ENCODE measurements at regions not wholly inside any gene's neighbourhood (a gene's known extent, or its start where the extent isn't known, plus 50 kb on each side); places are given as distances from the start of the nearest gene placed in this dataset.

DNA sequence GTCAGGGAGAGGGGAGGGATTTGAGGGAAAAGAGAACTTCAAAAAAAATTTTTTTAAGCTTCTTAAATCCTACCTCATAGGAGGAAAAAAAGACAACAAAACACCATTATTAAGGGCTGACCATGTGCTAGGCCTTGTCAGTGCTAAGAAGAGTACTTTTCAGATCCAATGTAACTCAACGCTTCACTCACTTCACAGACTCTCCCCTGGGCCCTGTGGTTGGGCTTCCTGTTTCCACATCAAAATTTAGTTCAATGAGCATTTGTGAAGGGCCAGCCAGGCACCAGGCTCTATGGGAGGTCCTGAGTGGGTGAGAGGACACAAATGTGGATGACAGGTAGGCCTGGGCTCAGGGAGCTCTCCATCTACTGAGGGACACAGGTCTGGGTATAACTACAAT, 249.8 kb downstream of the PTEN start:
- DNase-seq, result no peak

DNA sequence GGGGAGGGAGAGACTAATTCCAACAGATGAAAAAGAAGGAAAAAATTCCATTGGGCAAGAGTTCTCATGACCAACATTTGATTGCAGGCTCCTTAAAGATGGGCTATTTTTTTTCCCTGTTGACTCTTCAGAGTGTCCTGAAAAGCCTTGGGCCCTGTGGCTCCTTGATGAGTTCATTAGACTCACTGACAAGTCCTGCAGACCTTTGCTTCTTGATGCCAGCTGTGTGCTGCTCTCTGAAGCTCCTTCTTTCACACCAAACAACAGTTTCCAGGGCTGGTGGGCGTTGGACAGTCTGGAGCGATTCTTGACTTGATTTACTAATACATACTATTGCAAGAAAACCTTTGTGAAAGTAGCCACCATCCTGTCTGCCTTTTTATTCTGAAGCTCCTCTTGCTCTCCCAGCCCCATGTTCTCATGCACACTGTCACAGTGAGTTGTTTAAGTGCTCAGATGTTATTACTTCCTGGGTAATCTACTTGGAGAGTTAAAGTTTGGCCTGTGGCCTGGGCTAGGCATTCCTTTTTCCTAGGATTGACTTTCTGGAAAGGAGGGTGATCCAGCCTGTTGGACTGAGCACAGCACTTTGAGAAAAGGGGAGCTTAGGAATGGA, 250.3 kb downstream of the PTEN start:
- no peak for DNase-seq

GRCh38 chr10:88114368-88114767, 250.9 kb downstream of the PTEN start:
- no peak for DNase-seq

- no peak for DNase-seq
Measured at GRCh38 chr10:88115407-88115806, 252.0 kb downstream of the PTEN start.

- no peak for DNase-seq
Measured at GRCh38 chr10:88115968-88116367, 252.5 kb downstream of the PTEN start.

GRCh38 chr10:88116481-88116880, 253.1 kb downstream of the PTEN start:
- DNase-seq, result no peak

- DNase-seq, result peak in 1 of 4 experiments; percentile 2
Measured at GRCh38 chr10:88116971-88117626, 253.7 kb downstream of the PTEN start.

DNA sequence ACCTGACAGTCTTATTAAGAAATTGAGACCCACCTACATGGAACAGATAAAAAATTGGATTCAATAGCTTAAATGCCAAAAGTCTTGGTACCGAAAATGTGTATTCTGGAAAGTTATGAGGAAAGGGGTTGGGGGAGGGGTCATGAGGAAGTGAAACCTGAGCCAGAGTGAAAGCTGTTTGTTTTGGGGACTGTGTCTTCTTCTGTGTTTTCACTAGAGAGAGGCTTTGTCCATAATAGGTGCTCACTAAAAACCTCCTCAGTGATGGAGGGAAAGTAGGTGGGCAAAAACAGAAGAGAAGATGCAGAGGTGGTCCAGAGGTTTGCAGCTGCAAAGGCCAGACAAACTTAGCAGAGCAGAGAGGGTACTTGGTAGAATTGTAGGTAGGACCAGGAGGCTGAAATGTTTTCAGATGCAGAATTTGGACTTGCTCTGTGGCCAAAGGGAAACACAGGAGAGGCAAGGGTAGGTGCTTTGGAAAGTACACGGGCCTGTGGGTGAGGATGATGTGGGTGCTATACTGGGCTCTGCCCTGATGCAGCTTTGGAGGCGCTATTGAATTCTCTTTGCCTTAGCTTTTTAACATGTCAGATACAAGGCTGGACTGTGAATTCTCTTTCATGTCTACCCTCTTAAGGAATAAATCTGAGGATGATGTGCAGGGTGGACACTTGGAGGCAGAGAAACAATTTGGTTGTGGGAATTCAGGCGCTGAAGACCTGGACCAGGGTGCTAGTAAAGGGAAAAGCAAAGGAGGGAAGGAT, 254.6 kb downstream of the PTEN start:
- DNase-seq, result no peak

GRCh38 chr10:88118729-88119128, 255.3 kb downstream of the PTEN start:
- no peak for DNase-seq

DNA sequence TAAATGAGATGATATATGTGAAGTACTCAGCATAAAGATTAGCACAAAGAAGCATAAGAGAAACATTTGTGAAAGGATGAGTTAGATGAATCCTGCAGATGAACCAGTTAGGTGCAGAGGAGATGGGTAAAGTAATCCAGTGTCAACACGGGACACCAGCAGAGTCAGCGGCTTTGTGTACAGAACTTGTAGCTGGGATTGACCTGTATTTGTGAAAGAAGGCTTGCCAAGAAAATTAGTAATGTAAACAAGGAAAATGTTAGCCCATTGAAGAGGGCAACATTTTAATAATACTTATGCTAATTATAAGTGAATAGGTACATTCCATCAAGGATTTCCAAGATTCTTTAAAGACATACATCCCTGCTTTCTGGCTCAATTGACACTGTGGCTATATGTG, 255.7 kb downstream of the PTEN start:
- DNase-seq, result no peak

GRCh38 chr10:88120075-88120474, 256.6 kb downstream of the PTEN start:
- no peak for DNase-seq

GRCh38 chr10:88120599-88121333, 257.3 kb downstream of the PTEN start:
- no peak for DNase-seq

- DNase-seq, result no peak
Measured at GRCh38 chr10:88121361-88121760, 257.9 kb downstream of the PTEN start.

DNA sequence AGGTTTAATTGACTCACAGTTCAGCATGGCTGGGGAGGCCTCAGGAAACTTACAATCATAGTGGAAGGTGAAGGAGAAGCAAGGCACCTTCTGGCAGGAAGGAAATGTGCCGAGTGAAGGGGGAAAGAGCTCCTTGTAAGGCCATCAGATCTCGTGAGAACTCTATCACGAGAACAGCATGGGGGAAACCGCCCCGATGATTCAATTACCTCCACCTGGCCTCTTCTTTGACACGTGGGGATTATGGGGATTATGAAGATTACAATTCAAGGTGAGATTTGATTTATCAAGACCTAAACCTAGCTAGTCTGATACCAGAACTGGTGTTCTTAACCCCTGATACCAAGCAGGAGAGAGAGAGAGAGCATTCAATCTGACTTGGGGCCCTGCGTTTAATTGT, 258.7 kb downstream of the PTEN start:
- no peak for DNase-seq

- DNase-seq, result no peak
Measured at GRCh38 chr10:88122576-88122975, 259.2 kb downstream of the PTEN start.

DNA sequence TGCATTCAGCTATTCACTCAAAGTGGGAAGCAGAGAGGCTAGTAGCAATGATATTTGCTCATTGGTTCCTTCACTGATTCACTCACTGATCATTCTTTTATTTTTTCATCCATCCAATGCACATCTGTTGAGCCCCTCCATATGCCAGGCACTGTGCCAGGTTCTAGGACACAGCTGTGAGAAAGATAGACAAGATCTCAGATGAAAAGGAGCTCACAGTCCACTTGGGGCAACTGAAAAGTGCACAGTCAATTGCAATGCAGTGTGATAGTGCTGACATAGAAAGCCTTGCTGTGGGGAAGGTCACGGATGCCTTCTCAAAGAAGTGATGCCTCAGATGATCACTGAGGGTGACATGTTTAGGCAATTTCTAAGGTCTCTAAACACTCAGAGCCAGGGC, 262.3 kb downstream of the PTEN start:
- no peak for DNase-seq

- no peak for DNase-seq
Measured at GRCh38 chr10:88126699-88127098, 263.3 kb downstream of the PTEN start.

GRCh38 chr10:88127269-88127668, 263.8 kb downstream of the PTEN start:
- DNase-seq, result no peak

DNA sequence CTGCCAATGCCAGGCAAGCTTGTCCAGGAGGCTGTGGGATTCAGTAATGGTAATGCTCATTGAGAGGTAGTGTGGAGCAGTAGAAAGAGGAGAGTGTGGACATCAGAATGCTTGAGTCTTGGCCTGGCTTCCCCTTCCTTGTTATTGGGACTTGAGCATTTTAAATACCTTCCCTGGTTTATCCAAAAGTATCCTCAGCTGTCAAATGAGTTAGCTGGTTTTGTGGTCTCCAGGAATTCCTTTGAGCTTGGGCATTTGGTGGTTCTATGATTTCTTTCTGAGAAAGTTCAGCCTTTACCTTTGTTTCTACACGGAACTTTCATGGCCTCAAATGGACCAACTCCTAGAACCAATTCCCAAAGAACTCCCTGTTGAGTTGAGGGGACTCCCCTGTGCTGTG, 264.3 kb downstream of the PTEN start:
- DNase-seq, result no peak

GRCh38 chr10:88129013-88129412, 265.6 kb downstream of the PTEN start:
- DNase-seq, result no peak

DNA sequence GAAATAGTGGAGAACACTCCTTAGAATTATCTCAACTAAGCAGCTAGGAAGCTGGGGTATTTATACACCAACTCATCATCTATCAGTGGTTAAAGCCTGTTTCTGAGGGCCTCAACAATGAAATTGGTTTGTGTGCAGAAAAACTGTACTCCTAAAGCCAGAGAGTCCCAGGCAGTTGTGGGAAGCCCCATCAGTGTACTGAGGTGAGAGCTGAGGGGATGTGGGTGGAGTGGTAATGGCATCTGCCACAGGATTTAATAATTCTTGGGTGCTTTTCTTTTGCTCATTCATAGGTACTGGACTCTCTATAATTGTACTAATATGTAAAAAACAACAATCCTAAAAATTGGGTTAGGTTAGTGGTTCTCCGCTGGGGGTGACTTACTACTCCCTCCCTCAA, 267.5 kb downstream of the PTEN start:
- no peak for DNase-seq

- DNase-seq, result no peak
Measured at GRCh38 chr10:88131511-88132139, 268.2 kb downstream of the PTEN start.

DNA sequence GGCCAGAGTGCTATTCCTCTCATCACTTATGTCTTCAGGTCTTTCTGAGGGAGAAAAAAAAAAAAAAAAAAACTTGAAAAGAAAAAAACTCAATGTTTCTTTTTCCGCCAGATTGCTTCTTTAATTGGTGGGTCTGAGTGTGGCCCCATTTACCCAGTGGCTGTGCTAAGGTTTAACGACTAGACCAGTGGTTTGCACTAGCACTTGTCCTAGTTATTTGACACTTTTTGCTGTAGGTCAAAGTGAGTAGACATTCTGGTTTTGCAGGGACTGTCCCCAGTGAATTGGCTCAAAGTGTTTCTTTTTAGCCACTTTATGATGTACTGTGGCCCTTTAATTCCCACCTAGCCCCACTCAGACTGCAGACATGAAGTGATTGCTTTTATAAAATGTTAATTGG, 273.3 kb downstream of the PTEN start:
- no peak for DNase-seq
